ENCODE measurements at regions not wholly inside any gene's neighbourhood (a gene's known extent, or its start where the extent isn't known, plus 50 kb on each side); places are given as distances from the start of the nearest gene placed in this dataset.
A peak's percentile ranks its signal among the peaks of the same experiment; 100 is the strongest.

- Histone ChIP-seq H3K4me1 (replicated peaks in 1 of 2) (peaks cover 0 to 10% of the 10 kb centered on the region in 2 donors), H3K27ac (no peak overlapping the region), H3K4me3 (no peak overlapping the region)
- in situ Hi-C loops (cut with MboI; ENCODE audit: low pct_unique_long_range_greater_than_20kb in 2 of 9, low sequenced_read_pairs in 9 of 9, unreplicated experiment in 9 of 9): loop anchor here in 1 of 9 experiments (25.0 kb wide), 1 partner anchor 1066 kb away; the partner anchor contains the start of gene TGFB2
- no peak for ATAC-seq (replicated peaks in 6 of 8)
These were observed 210.0 kb downstream of the ZC3H11B start for GRCh38 chr1:219402925-219403324.

GRCh38 chr1:219401724-219402625 is 210.9 kb downstream of the ZC3H11B start:
- no peak for ATAC-seq (replicated peaks in 6 of 8)

GRCh38 chr1:219399446-219399845 is 213.5 kb downstream of the ZC3H11B start:
- H3K4me3 ChIP-seq: no peak overlapping the region
- 61 to 95% (median 80%) methylated on average over 2 to 3 of the region's 5 CpGs; no CpG with 5 or more reads in 6 of the 10 experiments for WGBS, 10 experiments
- in situ Hi-C loops (cut with MboI; ENCODE audit: low pct_unique_long_range_greater_than_20kb in 2 of 9, low sequenced_read_pairs in 9 of 9, unreplicated experiment in 9 of 9): loop anchor here in 1 of 9 experiments (25.0 kb wide), 1 partner anchor 413 kb away; no protein-coding TSS in a partner anchor
- peaks cover 0 to 4% of the 10 kb centered on the region in 2 donors for H3K4me1 ChIP-seq (replicated peaks in 1 of 2)
- no peak for ATAC-seq (replicated peaks in 6 of 8)
- H3K27ac ChIP-seq: no peak overlapping the region

More at GRCh38 chr1:219401724-219402625, 210.9 kb downstream of the ZC3H11B start:
- H3K4me3 ChIP-seq: no peak overlapping the region
- no peak overlapping the region for H3K27ac ChIP-seq
- in situ Hi-C loops (cut with MboI; ENCODE audit: low pct_unique_long_range_greater_than_20kb in 2 of 9, low sequenced_read_pairs in 9 of 9, unreplicated experiment in 9 of 9): loop anchor here in 1 of 9 experiments (25.0 kb wide), 1 partner anchor 1065 kb away; the partner anchor contains the start of gene TGFB2
- H3K4me1 ChIP-seq (replicated peaks in 1 of 2): peaks cover 0 to 10% of the 10 kb centered on the region in 2 donors

- Histone ChIP-seq H3K4me3 (no peak overlapping the region), H3K4me1 (replicated peaks in 1 of 2) (peaks cover 0 to 3% of the 10 kb centered on the region in 2 donors), H3K27ac (no peak overlapping the region)
- peak in 2 of 8 experiments; percentile 59 to 70 for ATAC-seq (replicated peaks in 6 of 8)
- in situ Hi-C loops (cut with MboI; ENCODE audit: low pct_unique_long_range_greater_than_20kb in 2 of 9, low sequenced_read_pairs in 9 of 9, unreplicated experiment in 9 of 9): loop anchor here in 1 of 9 experiments (25.0 kb wide), 1 partner anchor 413 kb away; no protein-coding TSS in a partner anchor
- WGBS, 10 experiments: 0 to 90% (median 71%) methylated on average over 1 of the region's 2 CpGs; no CpG with 5 or more reads in 5 of the 10 experiments
These were observed 214.0 kb downstream of the ZC3H11B start for GRCh38 chr1:219398815-219399396.

- 0 to 40% (median 17%) methylated on average over 1 of the region's 1 CpG; no CpG with 5 or more reads in 1 of the 10 experiments for WGBS, 10 experiments
- H3K4me1 ChIP-seq (replicated peaks in 1 of 2): peaks cover 0 to 3% of the 10 kb centered on the region in 2 donors
- in situ Hi-C loops (cut with MboI; ENCODE audit: low pct_unique_long_range_greater_than_20kb in 2 of 9, low sequenced_read_pairs in 9 of 9, unreplicated experiment in 9 of 9): loop anchor here in 1 of 9 experiments (25.0 kb wide), 1 partner anchor 415 kb away; no protein-coding TSS in a partner anchor
- no peak overlapping the region for H3K4me3 ChIP-seq
- no peak overlapping the region for H3K27ac ChIP-seq
- ATAC-seq (replicated peaks in 6 of 8): no peak
These were observed 215.4 kb downstream of the ZC3H11B start for GRCh38 chr1:219397511-219397910.

GRCh38 chr1:219391297-219391696 is 217.6 kb downstream of the LYPLAL1 start:
- Histone ChIP-seq H3K27ac (no peak overlapping the region), H3K4me3 (no peak overlapping the region), H3K4me1 (replicated peaks in 1 of 2) (no peaks in the 10 kb centered on the region)
- ATAC-seq (replicated peaks in 6 of 8): no peak
- in situ Hi-C loops (cut with MboI; ENCODE audit: low pct_unique_long_range_greater_than_20kb in 2 of 9, low sequenced_read_pairs in 9 of 9, unreplicated experiment in 9 of 9): loop anchor here in 1 of 9 experiments (25.0 kb wide), 1 partner anchor 421 kb away; no protein-coding TSS in a partner anchor

GRCh38 chr1:219387211-219387610 is 213.5 kb downstream of the LYPLAL1 start:
- no peak for ATAC-seq (replicated peaks in 6 of 8)
- Histone ChIP-seq H3K4me1 (replicated peaks in 1 of 2) (no peaks in the 10 kb centered on the region), H3K27ac (no peak overlapping the region), H3K4me3 (no peak overlapping the region)
- in situ Hi-C loops (cut with MboI; ENCODE audit: low pct_unique_long_range_greater_than_20kb in 2 of 9, low sequenced_read_pairs in 9 of 9, unreplicated experiment in 9 of 9): loop anchor here in 1 of 9 experiments (25.0 kb wide), 1 partner anchor 425 kb away; no protein-coding TSS in a partner anchor
- WGBS, 10 experiments: 33 to 100% (median 78%) methylated on average over 1 of the region's 1 CpG; no CpG with 5 or more reads in 2 of the 10 experiments

GRCh38 chr1:219385787-219386427 is 212.2 kb downstream of the LYPLAL1 start:
- in situ Hi-C loops (cut with MboI; ENCODE audit: low pct_unique_long_range_greater_than_20kb in 2 of 9, low sequenced_read_pairs in 9 of 9, unreplicated experiment in 9 of 9): loop anchor here in 1 of 9 experiments (25.0 kb wide), 1 partner anchor 426 kb away; no protein-coding TSS in a partner anchor
- WGBS, 10 experiments: 22 to 80% (median 42%) methylated on average over 1 to 3 of the region's 3 CpGs; no CpG with 5 or more reads in 1 of the 10 experiments
- peak in 4 of 8 experiments; percentile 42 to 91 (median 79) for ATAC-seq (replicated peaks in 6 of 8)
- Histone ChIP-seq H3K27ac (no peak overlapping the region), H3K4me1 (replicated peaks in 1 of 2) (no peaks in the 10 kb centered on the region), H3K4me3 (no peak overlapping the region)

- in situ Hi-C loops (cut with MboI; ENCODE audit: low pct_unique_long_range_greater_than_20kb in 2 of 9, low sequenced_read_pairs in 9 of 9, unreplicated experiment in 9 of 9): loop anchor here in 1 of 9 experiments (25.0 kb wide), 1 partner anchor 429 kb away; no protein-coding TSS in a partner anchor
- no peak overlapping the region for H3K27ac ChIP-seq
- peak in 2 of 8 experiments; percentile 44 to 74 for ATAC-seq (replicated peaks in 6 of 8)
These were observed 209.6 kb downstream of the LYPLAL1 start for GRCh38 chr1:219383281-219383680.

GRCh38 chr1:219381396-219381795 is 207.7 kb downstream of the LYPLAL1 start:
- in situ Hi-C loops (cut with MboI; ENCODE audit: low pct_unique_long_range_greater_than_20kb in 2 of 9, low sequenced_read_pairs in 9 of 9, unreplicated experiment in 9 of 9): loop anchor here in 1 of 9 experiments (25.0 kb wide), 1 partner anchor 431 kb away; no protein-coding TSS in a partner anchor
- Histone ChIP-seq H3K4me1 (replicated peaks in 1 of 2) (no peaks in the 10 kb centered on the region), H3K27ac (no peak overlapping the region), H3K4me3 (no peak overlapping the region)
- WGBS, 10 experiments: 93 to 100% (median 100%) methylated on average over 1 of the region's 1 CpG; no CpG with 5 or more reads in 3 of the 10 experiments
- no peak for ATAC-seq (replicated peaks in 6 of 8)

More at GRCh38 chr1:219383281-219383680, 209.6 kb downstream of the LYPLAL1 start:
- Histone ChIP-seq H3K4me1 (replicated peaks in 1 of 2) (no peaks in the 10 kb centered on the region), H3K4me3 (no peak overlapping the region)

- in situ Hi-C loops (cut with MboI; ENCODE audit: low pct_unique_long_range_greater_than_20kb in 2 of 9, low sequenced_read_pairs in 9 of 9, unreplicated experiment in 9 of 9): loop anchor here in 1 of 9 experiments (25.0 kb wide), 1 partner anchor 432 kb away; no protein-coding TSS in a partner anchor
These were observed 206.8 kb downstream of the LYPLAL1 start for GRCh38 chr1:219380463-219380862.

GRCh38 chr1:219379691-219380090 is 206.0 kb downstream of the LYPLAL1 start:
- 14 to 100% (median 71%) methylated on average over 1 to 2 of the region's 2 CpGs; no CpG with 5 or more reads in 1 of the 10 experiments for WGBS, 10 experiments
- ATAC-seq (replicated peaks in 6 of 8): no peak
- in situ Hi-C loops (cut with MboI; ENCODE audit: low pct_unique_long_range_greater_than_20kb in 2 of 9, low sequenced_read_pairs in 9 of 9, unreplicated experiment in 9 of 9): loop anchor here in 1 of 9 experiments (25.0 kb wide), 1 partner anchor 433 kb away; no protein-coding TSS in a partner anchor
- Histone ChIP-seq H3K27ac (no peak overlapping the region), H3K4me3 (no peak overlapping the region), H3K4me1 (replicated peaks in 1 of 2) (no peaks in the 10 kb centered on the region)

More at GRCh38 chr1:219380463-219380862, 206.8 kb downstream of the LYPLAL1 start:
- no peak for ATAC-seq (replicated peaks in 6 of 8)
- 67 to 100% (median 90%) methylated on average over 1 to 5 of the region's 5 CpGs for WGBS, 10 experiments
- no peak overlapping the region for H3K4me3 ChIP-seq
- H3K27ac ChIP-seq: no peak overlapping the region
- no peaks in the 10 kb centered on the region for H3K4me1 ChIP-seq (replicated peaks in 1 of 2)

Measured in motor neuron (in vitro differentiated cells).